SK-N-SH (cell line): ENCODE measurements at regions not wholly inside any gene's neighbourhood (a gene's known extent, or its start where the extent isn't known, plus 50 kb on each side); places are given as distances from the start of the nearest gene placed in this dataset.

Experiments
- EP300 ChIP-seq, 2 experiments: IDR thresholded peaks; 2 replicates each; pipeline versions ENCODE4 v1.4.0 to v1.6.1; 2012; ENCODE audit warnings: borderline replicate concordance in 1 of 2, low read depth in 1 of 2, low read length in 1 of 2
- JUND ChIP-seq: IDR thresholded peaks from 2 replicates; pipeline ENCODE4 v1.4.0; 2012
- POLR2AphosphoS5 ChIP-seq: IDR thresholded peaks from 2 replicates; pipeline ENCODE4 v1.6.1; 2012; ENCODE audit warnings: low read depth, low read length
- RXRA ChIP-seq: IDR thresholded peaks from 2 replicates; pipeline ENCODE4 v1.4.0; 2012; ENCODE audit warnings: low read depth, mild to moderate bottlenecking, borderline replicate concordance
- SIN3A ChIP-seq: IDR thresholded peaks from 2 replicates; pipeline ENCODE4 v1.6.1; 2012; ENCODE audit warnings: low read depth, mild to moderate bottlenecking, low read length, moderate library complexity, borderline replicate concordance
- TF ChIP-seq, protein P1 (sequence below): fragments of 200-600 bp; sonication (generic); IDR thresholded peaks from 2 replicates; pipeline ENCODE4 v1.6.1; 2017; ENCODE audit warnings: antibody characterized with exemption, mild to moderate bottlenecking, moderate library complexity
- TF ChIP-seq, protein P2 (sequence below): IDR thresholded peaks from 2 replicates; pipeline ENCODE4 v1.6.1; 2012; ENCODE audit warnings: mild to moderate bottlenecking, low read depth, low read length, moderate library complexity
- TF ChIP-seq, protein P3 (sequence below): fragments of 150-350 bp; IDR thresholded peaks from 2 replicates; pipeline ENCODE4 v1.6.1; 2017; ENCODE audit warnings: antibody characterized with exemption, low read length, low read depth, borderline replicate concordance

DNA sequence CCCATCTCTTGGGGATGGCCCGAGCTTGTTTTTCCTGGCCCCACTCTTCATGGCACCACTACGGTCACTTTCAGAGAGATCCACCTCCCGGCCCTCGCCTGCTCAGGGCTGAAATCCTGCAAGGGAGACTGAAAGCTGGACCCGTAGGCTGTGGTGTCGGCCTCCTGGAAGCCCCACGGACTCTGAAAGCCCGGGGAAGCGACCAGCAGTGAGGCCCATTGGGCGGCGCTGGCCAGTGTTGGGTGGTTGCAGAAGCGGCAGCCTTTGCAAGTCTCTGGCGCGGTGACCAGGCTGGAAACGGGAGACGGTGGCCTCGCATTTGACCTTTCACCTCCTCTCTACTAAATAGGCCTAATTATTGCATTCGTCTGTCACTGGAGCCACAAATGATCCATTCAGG, 186.0 kb upstream of the FOXF1 start:
- TF ChIP-seq EP300 (IDR thresholded peaks at IDR 0.05; ENCODE audit: borderline replicate concordance in 1 of 2, low read depth in 1 of 2, low read length in 1 of 2) (no peak), SIN3A (no peak), JUND (no peak), RXRA (no peak), POLR2AphosphoS5 (no peak)
- TF ChIP-seq, protein P1, sequence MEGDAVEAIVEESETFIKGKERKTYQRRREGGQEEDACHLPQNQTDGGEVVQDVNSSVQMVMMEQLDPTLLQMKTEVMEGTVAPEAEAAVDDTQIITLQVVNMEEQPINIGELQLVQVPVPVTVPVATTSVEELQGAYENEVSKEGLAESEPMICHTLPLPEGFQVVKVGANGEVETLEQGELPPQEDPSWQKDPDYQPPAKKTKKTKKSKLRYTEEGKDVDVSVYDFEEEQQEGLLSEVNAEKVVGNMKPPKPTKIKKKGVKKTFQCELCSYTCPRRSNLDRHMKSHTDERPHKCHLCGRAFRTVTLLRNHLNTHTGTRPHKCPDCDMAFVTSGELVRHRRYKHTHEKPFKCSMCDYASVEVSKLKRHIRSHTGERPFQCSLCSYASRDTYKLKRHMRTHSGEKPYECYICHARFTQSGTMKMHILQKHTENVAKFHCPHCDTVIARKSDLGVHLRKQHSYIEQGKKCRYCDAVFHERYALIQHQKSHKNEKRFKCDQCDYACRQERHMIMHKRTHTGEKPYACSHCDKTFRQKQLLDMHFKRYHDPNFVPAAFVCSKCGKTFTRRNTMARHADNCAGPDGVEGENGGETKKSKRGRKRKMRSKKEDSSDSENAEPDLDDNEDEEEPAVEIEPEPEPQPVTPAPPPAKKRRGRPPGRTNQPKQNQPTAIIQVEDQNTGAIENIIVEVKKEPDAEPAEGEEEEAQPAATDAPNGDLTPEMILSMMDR = no peak
- TF ChIP-seq, protein P2, sequence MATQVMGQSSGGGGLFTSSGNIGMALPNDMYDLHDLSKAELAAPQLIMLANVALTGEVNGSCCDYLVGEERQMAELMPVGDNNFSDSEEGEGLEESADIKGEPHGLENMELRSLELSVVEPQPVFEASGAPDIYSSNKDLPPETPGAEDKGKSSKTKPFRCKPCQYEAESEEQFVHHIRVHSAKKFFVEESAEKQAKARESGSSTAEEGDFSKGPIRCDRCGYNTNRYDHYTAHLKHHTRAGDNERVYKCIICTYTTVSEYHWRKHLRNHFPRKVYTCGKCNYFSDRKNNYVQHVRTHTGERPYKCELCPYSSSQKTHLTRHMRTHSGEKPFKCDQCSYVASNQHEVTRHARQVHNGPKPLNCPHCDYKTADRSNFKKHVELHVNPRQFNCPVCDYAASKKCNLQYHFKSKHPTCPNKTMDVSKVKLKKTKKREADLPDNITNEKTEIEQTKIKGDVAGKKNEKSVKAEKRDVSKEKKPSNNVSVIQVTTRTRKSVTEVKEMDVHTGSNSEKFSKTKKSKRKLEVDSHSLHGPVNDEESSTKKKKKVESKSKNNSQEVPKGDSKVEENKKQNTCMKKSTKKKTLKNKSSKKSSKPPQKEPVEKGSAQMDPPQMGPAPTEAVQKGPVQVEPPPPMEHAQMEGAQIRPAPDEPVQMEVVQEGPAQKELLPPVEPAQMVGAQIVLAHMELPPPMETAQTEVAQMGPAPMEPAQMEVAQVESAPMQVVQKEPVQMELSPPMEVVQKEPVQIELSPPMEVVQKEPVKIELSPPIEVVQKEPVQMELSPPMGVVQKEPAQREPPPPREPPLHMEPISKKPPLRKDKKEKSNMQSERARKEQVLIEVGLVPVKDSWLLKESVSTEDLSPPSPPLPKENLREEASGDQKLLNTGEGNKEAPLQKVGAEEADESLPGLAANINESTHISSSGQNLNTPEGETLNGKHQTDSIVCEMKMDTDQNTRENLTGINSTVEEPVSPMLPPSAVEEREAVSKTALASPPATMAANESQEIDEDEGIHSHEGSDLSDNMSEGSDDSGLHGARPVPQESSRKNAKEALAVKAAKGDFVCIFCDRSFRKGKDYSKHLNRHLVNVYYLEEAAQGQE = no peak
- TF ChIP-seq, protein P3, sequence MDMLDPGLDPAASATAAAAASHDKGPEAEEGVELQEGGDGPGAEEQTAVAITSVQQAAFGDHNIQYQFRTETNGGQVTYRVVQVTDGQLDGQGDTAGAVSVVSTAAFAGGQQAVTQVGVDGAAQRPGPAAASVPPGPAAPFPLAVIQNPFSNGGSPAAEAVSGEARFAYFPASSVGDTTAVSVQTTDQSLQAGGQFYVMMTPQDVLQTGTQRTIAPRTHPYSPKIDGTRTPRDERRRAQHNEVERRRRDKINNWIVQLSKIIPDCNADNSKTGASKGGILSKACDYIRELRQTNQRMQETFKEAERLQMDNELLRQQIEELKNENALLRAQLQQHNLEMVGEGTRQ = no peak
